ENCODE measurements at regions not wholly inside any gene's neighbourhood (a gene's known extent, or its start where the extent isn't known, plus 50 kb on each side); places are given as distances from the start of the nearest gene placed in this dataset.

- H3K4me3 Mint-ChIP-seq, result no peak overlapping the region
- H3K27ac Mint-ChIP-seq, result no peak overlapping the region
- H3K36me3 Mint-ChIP-seq (ENCODE audit: low read depth), result no peaks in the 10 kb centered on the region
- H3K9me3 Mint-ChIP-seq, result no peaks in the 10 kb centered on the region
- peaks cover 33% of the 10 kb centered on the region for H3K27me3 Mint-ChIP-seq
- no peaks in the 10 kb centered on the region for H3K4me1 Mint-ChIP-seq (ENCODE audit: low read depth)
- intact Hi-C loops (cut with micrococcal nuclease), result no loop called here
Observed at GRCh38 chr10:123588386-123588914, 77.7 kb upstream of the GPR26 start.

GRCh38 chr10:123595661-123596060 is 70.5 kb upstream of the GPR26 start:
- peaks cover 6% of the 10 kb centered on the region for H3K27me3 Mint-ChIP-seq
- no peaks in the 10 kb centered on the region for H3K9me3 Mint-ChIP-seq
- H3K4me1 Mint-ChIP-seq (ENCODE audit: low read depth), result no peaks in the 10 kb centered on the region
- H3K36me3 Mint-ChIP-seq (ENCODE audit: low read depth), result no peaks in the 10 kb centered on the region
- intact Hi-C loops (cut with micrococcal nuclease), result no loop called here
- H3K4me3 Mint-ChIP-seq, result no peak overlapping the region
- no peak overlapping the region for H3K27ac Mint-ChIP-seq

- no peaks in the 10 kb centered on the region for H3K4me1 Mint-ChIP-seq (ENCODE audit: low read depth)
- H3K36me3 Mint-ChIP-seq (ENCODE audit: low read depth), result no peaks in the 10 kb centered on the region
- H3K27ac Mint-ChIP-seq, result no peak overlapping the region
- H3K9me3 Mint-ChIP-seq, result no peaks in the 10 kb centered on the region
- intact Hi-C loops (cut with micrococcal nuclease), result no loop called here
- peaks cover 4% of the 10 kb centered on the region for H3K27me3 Mint-ChIP-seq
- H3K4me3 Mint-ChIP-seq, result no peak overlapping the region
Observed at GRCh38 chr10:123597676-123598075, 68.5 kb upstream of the GPR26 start.

GRCh38 chr10:123599366-123599849 is 66.7 kb upstream of the GPR26 start:
- Mint-ChIP-seq H3K36me3 (ENCODE audit: low read depth) (no peaks in the 10 kb centered on the region), H3K27me3 (peaks cover 2% of the 10 kb centered on the region), H3K27ac (no peak overlapping the region), H3K9me3 (no peaks in the 10 kb centered on the region), H3K4me1 (ENCODE audit: low read depth) (peaks cover 3% of the 10 kb centered on the region), H3K4me3 (no peak overlapping the region)
- intact Hi-C loops (cut with micrococcal nuclease), result no loop called here

GRCh38 chr10:123600177-123600576 is 66.0 kb upstream of the GPR26 start:
- intact Hi-C loops (cut with micrococcal nuclease), result no loop called here
- H3K27me3 Mint-ChIP-seq, result peaks cover 2% of the 10 kb centered on the region
- no peaks in the 10 kb centered on the region for H3K9me3 Mint-ChIP-seq

GRCh38 chr10:123603130-123603529 is 63.0 kb upstream of the GPR26 start:
- peaks cover 2% of the 10 kb centered on the region for H3K27me3 Mint-ChIP-seq
- no peaks in the 10 kb centered on the region for H3K9me3 Mint-ChIP-seq
- H3K4me3 Mint-ChIP-seq, result no peak overlapping the region
- no peak overlapping the region for H3K27ac Mint-ChIP-seq
- peaks cover 4% of the 10 kb centered on the region for H3K4me1 Mint-ChIP-seq (ENCODE audit: low read depth)
- no peaks in the 10 kb centered on the region for H3K36me3 Mint-ChIP-seq (ENCODE audit: low read depth)
- intact Hi-C loops (cut with micrococcal nuclease), result no loop called here

More at GRCh38 chr10:123600177-123600576, 66.0 kb upstream of the GPR26 start:
- H3K4me1 Mint-ChIP-seq (ENCODE audit: low read depth), result peaks cover 4% of the 10 kb centered on the region
- no peak overlapping the region for H3K4me3 Mint-ChIP-seq
- no peaks in the 10 kb centered on the region for H3K36me3 Mint-ChIP-seq (ENCODE audit: low read depth)
- no peak overlapping the region for H3K27ac Mint-ChIP-seq

- Mint-ChIP-seq H3K4me1 (ENCODE audit: low read depth) (peaks cover 4% of the 10 kb centered on the region), H3K27me3 (peaks cover 2% of the 10 kb centered on the region), H3K27ac (no peak overlapping the region), H3K9me3 (no peaks in the 10 kb centered on the region), H3K4me3 (no peak overlapping the region), H3K36me3 (ENCODE audit: low read depth) (no peaks in the 10 kb centered on the region)
- intact Hi-C loops (cut with micrococcal nuclease), result no loop called here
Observed at GRCh38 chr10:123604506-123604905, 61.6 kb upstream of the GPR26 start.

- H3K27ac Mint-ChIP-seq, result no peak overlapping the region
- intact Hi-C loops (cut with micrococcal nuclease), result no loop called here
- no peaks in the 10 kb centered on the region for H3K9me3 Mint-ChIP-seq
- no peak overlapping the region for H3K4me3 Mint-ChIP-seq
- peaks cover 2% of the 10 kb centered on the region for H3K27me3 Mint-ChIP-seq
- H3K36me3 Mint-ChIP-seq (ENCODE audit: low read depth), result no peaks in the 10 kb centered on the region
- H3K4me1 Mint-ChIP-seq (ENCODE audit: low read depth), result peaks cover 4% of the 10 kb centered on the region
Observed at GRCh38 chr10:123606006-123606405, 60.1 kb upstream of the GPR26 start.

- Mint-ChIP-seq H3K36me3 (ENCODE audit: low read depth) (no peaks in the 10 kb centered on the region), H3K27ac (no peak overlapping the region), H3K27me3 (peaks cover 2% of the 10 kb centered on the region), H3K9me3 (no peaks in the 10 kb centered on the region), H3K4me3 (no peak overlapping the region), H3K4me1 (ENCODE audit: low read depth) (peaks cover 4% of the 10 kb centered on the region)
- intact Hi-C loops (cut with micrococcal nuclease), result no loop called here
Observed at GRCh38 chr10:123606955-123607354, 59.2 kb upstream of the GPR26 start.

GRCh38 chr10:123607386-123607785 is 58.8 kb upstream of the GPR26 start:
- Mint-ChIP-seq H3K27ac (no peak overlapping the region), H3K4me1 (ENCODE audit: low read depth) (peaks cover 4% of the 10 kb centered on the region), H3K27me3 (peaks cover 2% of the 10 kb centered on the region), H3K36me3 (ENCODE audit: low read depth) (no peaks in the 10 kb centered on the region), H3K9me3 (no peaks in the 10 kb centered on the region), H3K4me3 (no peak overlapping the region)
- intact Hi-C loops (cut with micrococcal nuclease), result no loop called here

GRCh38 chr10:123608047-123608446 is 58.1 kb upstream of the GPR26 start:
- Mint-ChIP-seq H3K9me3 (no peaks in the 10 kb centered on the region), H3K4me1 (ENCODE audit: low read depth) (peaks cover 4% of the 10 kb centered on the region), H3K36me3 (ENCODE audit: low read depth) (no peaks in the 10 kb centered on the region), H3K27ac (no peak overlapping the region), H3K4me3 (no peak overlapping the region), H3K27me3 (peaks cover 2% of the 10 kb centered on the region)
- intact Hi-C loops (cut with micrococcal nuclease), result no loop called here

- Mint-ChIP-seq H3K4me1 (ENCODE audit: low read depth) (no peaks in the 10 kb centered on the region), H3K4me3 (no peak overlapping the region), H3K9me3 (no peaks in the 10 kb centered on the region), H3K36me3 (ENCODE audit: low read depth) (no peaks in the 10 kb centered on the region), H3K27me3 (peaks cover 2% of the 10 kb centered on the region), H3K27ac (no peak overlapping the region)
- intact Hi-C loops (cut with micrococcal nuclease), result no loop called here
Observed at GRCh38 chr10:123611243-123611642, 54.9 kb upstream of the GPR26 start.

- no peak overlapping the region for H3K4me3 Mint-ChIP-seq
- H3K27me3 Mint-ChIP-seq, result peaks cover 2% of the 10 kb centered on the region
- no peaks in the 10 kb centered on the region for H3K36me3 Mint-ChIP-seq (ENCODE audit: low read depth)
- H3K27ac Mint-ChIP-seq, result no peak overlapping the region
- H3K9me3 Mint-ChIP-seq, result no peaks in the 10 kb centered on the region
- intact Hi-C loops (cut with micrococcal nuclease), result no loop called here
- H3K4me1 Mint-ChIP-seq (ENCODE audit: low read depth), result no peaks in the 10 kb centered on the region
Observed at GRCh38 chr10:123611876-123612275, 54.3 kb upstream of the GPR26 start.

- no peaks in the 10 kb centered on the region for H3K27me3 Mint-ChIP-seq
- no peak overlapping the region for H3K4me3 Mint-ChIP-seq
- no peak overlapping the region for H3K27ac Mint-ChIP-seq
- H3K36me3 Mint-ChIP-seq (ENCODE audit: low read depth), result no peaks in the 10 kb centered on the region
- intact Hi-C loops (cut with micrococcal nuclease), result no loop called here
- H3K4me1 Mint-ChIP-seq (ENCODE audit: low read depth), result no peaks in the 10 kb centered on the region
- H3K9me3 Mint-ChIP-seq, result no peaks in the 10 kb centered on the region
Observed at GRCh38 chr10:123613346-123613850, 52.8 kb upstream of the GPR26 start.

- Mint-ChIP-seq H3K4me3 (no peak overlapping the region), H3K9me3 (no peaks in the 10 kb centered on the region), H3K36me3 (ENCODE audit: low read depth) (no peaks in the 10 kb centered on the region), H3K4me1 (ENCODE audit: low read depth) (no peaks in the 10 kb centered on the region), H3K27me3 (no peaks in the 10 kb centered on the region), H3K27ac (no peak overlapping the region)
- intact Hi-C loops (cut with micrococcal nuclease), result no loop called here
Observed at GRCh38 chr10:123614888-123615287, 51.3 kb upstream of the GPR26 start.
